Activated CD4-positive, CD25-positive, alpha-beta regulatory T cell (primary cell): ENCODE measurements at regions not wholly inside any gene's neighbourhood (a gene's known extent, or its start where the extent isn't known, plus 50 kb on each side); places are given as distances from the start of the nearest gene placed in this dataset.

ENCODE experiments used
- DNase-seq, 4 experiments: peaks; one replicate each; lab custom pipeline; 2025; lab: John Stamatoyannopoulos, UW

DNA sequence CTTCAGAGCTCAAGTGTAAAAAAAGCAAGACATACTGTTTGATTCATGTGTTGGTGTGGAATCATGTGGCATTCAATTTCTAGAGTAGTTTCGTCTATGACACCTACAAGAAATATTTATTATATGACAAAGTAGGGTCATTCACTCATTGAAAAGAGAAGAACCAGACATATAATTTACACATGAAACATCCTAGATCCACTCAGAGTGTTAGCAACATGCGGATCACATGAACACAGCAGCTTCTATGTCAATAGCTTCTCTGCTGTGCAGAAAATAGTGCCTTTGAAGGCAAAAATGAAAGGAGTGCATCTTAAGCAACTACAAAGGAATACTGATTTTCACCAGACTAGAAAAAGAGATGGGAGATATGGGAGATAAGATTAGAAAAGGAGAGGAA, 569.8 kb downstream of the RPS29 start:
- DNase-seq: no peak

DNA sequence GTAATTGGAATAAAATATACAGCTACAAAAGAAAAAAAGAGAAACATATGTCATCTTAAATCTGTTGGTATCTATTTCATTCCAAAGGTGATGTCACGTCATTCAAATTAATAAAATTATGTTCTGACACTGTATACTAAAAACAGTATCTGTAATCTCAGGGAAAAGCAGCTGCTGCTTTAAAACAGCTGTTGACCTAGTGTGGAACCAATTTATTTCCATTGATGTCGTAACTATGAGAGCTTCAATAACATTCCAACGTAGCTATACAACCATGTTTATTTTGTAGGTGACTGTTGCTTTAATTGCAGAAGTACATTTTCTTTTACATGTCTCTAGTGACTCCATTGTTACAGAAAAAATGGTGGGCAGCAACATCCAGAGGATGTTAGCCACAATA, 571.7 kb downstream of the RPS29 start:
- DNase-seq: no peak

DNA sequence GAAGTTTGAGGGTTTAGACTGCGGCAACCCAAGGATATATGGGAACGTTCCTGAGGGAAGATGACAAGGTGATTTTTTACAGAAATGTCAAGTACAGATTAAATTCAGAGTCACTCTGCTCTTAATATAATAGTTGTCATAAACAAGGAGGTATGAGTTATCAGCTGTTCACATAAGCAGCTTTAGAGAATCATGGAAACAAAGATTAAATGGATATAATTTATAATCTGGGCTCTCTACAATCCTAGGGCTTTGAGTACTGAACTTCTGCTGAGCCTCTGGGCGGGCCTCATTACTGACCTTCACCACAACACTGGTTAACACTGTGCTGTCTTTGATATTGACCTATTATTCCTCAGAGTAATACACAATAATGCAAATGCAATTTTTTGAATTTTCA, 577.8 kb downstream of the RPS29 start:
- no peak for DNase-seq

DNA sequence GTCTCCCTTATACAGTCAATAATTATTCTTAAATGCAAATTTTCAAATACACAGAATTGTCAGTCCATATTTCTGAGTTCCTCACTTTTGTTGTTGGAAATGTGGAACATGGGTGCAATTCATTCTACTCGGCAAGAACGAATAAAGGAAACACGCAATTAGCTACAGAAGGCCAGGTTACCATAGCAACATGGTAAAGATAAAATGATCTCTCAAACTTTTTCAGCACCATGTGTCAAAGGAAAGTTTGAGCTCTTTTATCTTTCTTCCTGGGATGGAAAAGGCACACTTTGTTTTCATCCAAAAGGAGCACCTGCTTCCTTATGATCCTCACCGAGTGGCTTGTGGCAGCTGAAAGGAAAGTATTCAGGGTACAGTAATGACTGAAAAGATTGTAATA, 595.0 kb downstream of the RPS29 start:
- no peak for DNase-seq

DNA sequence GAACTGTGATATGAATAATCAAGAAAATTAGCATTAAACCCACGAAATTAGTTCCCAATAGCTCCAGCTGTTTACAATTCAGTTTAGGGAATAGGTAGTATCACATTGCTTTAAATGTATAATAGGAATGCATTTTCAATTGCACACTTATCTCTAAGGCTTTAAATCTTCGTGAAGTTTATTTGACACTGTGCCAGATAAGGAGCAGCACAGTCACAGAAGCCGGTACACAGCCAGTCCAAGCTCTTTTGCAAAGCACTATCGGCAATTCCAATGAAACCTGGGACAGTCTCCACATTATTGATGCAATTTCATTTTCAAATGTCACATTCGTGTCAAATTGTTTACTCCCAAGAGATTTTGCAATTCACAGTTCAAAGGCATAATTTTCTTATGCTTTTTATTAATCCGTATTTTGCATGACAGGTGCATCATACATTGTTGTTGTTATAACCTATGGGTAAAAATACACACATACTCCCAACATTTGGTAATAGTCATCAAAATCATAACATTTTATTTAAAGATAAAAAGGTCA, 602.8 kb downstream of the RPS29 start:
- no peak for DNase-seq

DNA sequence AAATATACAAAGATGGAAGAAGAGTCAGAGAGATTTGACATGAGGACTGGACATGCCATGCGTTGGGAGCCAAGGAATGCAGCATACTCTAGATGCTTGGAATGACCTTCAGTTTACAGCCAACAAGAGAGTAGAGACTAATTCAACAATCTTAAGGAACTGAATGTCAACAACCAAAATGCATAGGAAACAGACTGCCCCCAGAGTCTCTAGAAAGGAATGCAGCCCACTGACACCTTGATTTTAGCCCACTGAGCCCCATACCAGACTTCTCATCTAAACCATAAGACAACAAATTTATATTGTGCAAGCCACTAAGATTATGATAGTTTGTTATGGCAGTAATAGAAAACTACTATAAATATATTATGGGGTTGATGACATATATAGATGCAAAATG, 611.2 kb downstream of the RPS29 start:
- no peak for DNase-seq

DNA sequence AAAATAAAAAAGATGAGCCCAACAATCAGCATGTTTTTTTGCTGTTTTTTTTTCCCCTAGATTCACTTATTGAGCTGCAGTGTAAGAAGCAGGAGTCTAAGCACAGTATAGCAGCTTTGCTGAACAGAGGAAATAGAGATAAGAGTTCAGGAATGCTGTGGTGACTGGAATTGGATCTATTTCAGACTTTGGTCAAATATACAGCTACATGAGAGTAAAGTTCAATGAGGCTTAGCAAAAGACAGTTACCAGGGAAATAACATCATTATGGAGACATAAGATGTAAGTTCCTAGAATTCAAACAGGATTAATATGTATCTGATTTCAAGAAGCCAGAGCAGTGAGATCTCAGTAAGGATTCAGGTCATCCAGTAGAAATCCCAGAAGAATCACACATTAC, 613.0 kb downstream of the RPS29 start:
- DNase-seq: no peak

DNA sequence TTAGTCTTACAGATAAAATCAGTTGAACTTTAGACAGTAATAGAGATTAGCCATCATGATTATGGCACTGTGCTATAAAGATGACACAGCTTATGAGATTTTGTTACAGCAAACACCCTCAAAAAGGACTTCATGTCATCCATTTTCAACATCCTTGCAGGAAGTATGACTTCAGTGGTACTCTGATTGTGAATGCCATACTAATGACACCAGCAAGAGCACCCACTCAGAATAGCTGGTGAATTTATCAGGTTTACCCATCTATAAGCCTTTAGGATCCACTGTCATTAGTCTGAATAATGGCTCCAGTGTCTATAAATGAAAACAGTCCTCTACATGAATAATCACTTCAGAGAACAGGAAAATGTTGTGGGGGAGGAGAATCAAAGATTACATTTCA, 615.2 kb downstream of the RPS29 start:
- no peak for DNase-seq

DNA sequence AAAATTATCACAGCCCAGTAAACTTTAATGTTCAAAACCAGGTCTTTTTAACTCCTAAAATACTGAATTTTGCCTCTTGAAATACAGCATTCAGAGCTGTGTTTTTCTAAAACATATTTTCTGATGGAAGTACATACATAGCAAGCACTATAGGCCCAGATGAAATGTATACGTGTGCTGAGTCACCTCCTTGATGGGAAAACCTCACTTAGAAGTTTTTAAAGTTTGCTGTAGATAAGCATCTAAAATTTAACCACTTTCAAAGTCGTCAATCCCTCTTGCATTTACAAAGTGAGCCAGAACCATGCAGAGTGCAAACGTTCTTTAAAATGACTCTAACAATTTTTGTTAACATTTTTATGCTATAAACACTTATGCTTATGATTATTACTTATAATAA, 618.8 kb downstream of the RPS29 start:
- DNase-seq: no peak

DNA sequence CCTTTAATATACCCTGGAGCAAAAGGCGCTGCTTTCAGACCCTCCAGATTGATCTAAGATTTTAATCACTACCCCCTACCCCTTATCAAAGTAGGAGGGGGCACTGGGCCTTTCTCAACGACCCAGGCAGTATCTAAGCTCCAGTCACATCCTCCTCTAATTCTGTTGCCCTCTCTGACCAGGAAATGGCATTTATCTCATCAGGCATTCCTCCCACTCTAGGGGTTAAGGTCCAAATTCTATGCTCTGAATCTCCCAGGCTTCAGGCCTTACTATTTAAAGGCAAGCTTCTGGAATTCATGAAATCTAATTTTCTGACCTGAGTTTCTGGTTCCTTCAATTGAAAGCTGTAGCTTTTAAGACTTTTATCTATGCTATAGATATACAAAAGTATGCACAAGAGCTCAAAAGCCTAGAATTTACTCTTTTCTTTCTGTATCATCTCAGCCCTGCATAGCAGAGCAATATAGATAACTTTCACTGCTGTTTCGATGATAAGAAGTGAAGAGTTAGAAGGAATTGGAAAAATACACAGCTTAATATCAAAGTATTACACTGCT, 622.9 kb downstream of the RPS29 start:
- DNase-seq: no peak

DNA sequence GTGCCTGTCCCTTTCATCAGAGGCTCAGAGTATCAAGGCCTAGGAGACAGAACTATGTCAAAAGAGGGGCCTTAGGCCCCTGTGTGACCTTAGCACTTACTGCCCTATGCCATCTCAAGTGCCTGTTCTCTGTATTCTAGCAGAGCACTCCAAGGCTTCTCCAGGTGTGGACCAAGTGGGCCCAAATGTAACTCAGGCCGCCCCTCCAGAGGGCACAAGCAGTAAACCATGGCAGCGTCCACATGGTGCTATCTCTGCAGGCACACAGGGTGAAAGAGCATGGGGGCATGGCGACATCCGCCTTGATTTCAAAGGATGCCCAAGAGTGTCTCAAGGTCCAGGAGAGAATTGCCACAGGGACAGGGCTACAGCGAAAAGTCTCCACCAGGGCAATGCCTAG, 628.7 kb downstream of the RPS29 start:
- no peak for DNase-seq

DNA sequence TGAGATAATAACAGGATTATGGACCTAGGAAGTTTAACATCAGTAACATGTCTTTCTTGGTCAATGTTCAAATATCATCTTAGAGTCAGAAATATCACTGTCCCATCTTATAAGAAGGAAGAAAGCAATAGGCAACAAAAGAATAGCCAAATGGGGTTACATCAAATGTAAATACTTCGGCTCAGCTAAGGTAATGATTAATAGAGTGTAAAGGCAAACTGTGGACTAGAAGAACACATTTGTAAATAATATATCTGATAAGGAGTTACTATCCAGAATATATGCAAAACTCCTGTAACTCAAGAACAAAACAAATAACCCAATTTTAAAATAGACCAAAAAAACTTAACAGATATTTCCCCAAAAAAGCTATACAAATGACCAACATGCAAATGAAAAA, 630.3 kb downstream of the RPS29 start:
- DNase-seq: no peak

DNA sequence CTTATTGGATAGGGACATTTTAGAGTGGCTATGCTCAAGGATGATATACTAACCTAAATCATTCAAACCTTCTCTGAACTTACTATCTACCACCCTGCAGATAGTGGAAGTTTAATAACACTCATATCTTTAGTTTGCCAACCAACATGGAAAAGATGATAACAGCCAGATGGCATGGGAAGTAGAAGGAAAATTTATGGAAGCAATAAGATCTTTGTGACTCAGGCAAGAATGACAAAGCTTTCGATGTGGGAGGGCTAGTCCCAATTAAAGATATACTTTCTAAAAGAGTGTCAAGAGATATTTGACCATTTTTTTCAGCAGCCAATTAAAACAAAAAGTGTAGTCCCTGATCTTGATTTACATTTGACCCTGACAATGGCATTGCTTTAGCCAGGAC, 631.7 kb downstream of the RPS29 start:
- DNase-seq: no peak

DNA sequence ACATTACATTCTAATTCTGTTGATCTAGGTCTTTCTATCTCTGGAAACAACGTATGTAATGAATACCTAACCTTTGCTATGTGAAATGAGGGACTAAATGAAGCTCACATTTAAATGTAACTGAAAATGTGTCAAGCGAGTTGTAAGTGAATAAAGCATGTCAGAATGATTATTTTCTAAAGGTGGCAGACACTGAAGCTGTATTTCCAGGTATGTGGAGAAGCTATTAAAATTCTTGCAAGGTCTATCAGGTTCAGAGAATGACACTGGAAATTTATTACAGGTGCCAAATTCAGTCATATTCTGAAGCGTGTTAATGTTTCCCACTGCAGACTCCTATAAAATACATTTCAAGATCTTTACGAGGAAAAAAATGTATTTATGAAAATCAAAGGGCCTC, 641.4 kb downstream of the RPS29 start:
- DNase-seq: no peak

DNA sequence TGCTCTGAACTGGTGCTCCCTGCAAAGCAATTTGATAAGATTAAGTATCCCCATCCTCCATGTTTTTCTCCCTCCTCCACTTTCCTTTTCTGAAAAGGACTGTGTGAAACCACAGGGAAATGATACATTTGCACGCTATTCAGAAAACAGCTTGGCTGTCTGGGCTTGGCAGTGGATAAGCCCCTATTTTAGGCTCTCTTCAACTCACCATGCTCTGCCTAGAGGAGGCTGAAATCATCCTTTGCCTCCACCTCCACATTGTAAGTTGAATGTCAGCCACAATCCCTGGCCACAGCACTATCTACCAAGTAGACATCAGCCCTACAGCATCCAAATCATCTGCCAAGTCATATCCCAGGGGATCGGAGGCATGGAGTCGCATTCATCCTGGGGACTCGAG, 642.3 kb downstream of the RPS29 start:
- no peak for DNase-seq

DNA sequence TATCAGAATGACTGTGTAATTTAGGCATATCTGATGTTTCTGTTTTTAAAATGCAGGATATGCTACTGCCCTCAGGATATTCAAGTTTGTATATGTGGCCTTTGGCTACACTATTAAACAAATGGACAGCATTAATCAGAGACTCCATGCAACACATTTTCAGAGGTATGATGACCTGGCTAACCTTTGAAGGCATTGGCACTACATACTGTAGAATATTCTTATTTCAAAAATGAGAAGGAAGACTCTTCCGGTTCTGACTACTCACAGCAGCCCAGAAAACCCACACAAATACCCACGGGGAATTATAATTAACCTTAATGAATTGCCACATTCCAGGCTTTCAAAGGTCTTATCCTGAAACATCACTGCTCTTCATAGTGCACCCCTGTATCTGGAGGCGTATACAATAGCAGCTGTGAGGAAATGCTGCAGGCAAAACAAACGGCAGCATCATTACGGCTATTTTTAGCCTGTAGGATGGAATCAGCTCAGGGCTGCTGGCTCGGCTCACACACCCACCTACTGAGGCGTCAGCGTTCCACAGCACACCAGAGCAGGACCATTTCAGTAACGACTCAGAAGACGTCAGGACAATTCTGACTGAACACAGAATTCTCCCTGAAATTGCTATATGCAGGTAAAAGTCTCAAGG, 648.5 kb downstream of the RPS29 start:
- no peak for DNase-seq

DNA sequence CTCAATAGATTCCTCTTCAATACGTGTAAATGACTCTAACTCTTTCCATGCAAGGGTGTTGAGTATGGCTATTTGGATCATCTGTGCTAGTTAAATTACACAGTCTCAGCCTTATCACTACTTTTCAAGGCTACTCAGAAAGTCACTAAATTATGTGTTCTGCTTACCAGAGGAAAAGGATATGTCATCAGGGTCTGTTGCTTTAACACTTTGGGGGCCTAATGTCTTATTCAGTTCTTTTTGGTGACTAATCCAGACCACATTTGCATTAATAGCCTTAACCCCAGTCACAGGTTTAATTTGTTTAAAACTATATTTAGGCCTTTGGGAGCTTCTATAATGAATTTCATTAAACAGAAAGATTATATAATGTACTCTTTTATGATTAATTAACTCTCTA, 649.3 kb downstream of the RPS29 start:
- DNase-seq: no peak

DNA sequence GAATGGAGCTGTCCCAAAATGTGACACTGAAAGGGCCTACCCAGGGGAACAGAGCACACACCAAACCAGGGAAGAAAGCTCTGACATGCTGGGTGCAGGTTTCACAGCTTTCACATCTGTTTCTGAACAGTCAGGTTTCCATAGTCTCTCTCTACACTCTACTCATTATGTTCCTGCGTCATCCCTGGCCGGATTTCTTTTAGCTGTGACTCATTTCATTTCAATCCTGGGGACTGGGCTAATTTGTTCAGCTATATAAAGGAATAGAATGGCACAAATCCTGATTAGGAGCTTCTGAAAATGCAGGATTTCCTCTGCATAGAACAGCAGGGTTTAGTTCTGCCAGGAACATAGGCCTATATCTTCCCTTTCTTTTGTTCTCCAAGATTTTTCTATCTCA, 649.8 kb downstream of the RPS29 start:
- no peak for DNase-seq

DNA sequence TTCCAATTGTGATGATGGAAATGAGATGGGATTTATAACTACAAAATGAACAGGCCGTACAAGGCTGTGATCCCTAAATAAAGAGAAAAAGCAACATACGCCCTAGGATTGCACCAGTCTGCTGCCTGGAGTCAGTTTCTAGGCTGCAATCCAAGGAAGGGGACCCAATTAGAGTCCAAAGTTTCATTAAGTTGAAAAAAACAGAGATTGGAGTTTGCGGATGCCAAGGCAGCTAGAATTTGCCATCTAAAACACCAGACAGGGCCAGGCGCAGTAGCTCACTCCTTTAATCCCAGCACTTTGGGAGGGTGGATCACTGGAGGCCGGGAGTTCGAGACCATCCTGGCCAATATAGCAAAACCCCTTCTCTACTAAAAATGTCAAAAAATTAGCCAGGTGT, 661.0 kb downstream of the RPS29 start:
- DNase-seq: no peak

DNA sequence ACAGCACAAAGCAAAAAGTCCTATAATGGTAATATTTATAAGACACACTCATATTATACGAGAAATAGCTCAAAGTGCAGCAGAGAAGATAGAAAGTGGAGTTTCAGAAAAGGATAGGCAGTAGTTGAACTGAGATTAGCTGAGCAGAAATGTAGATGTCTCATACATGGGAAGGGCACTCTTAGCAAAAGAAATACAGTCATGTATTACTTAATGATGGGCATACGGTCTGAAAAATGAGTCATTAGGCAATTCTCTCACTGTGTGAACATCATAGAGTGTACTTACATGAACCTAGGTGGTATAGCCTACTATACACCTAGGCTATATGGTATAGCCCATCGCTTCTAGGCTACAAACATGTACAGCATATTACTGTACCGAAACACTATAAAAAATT, 671.3 kb downstream of the RPS29 start:
- DNase-seq: no peak

DNA sequence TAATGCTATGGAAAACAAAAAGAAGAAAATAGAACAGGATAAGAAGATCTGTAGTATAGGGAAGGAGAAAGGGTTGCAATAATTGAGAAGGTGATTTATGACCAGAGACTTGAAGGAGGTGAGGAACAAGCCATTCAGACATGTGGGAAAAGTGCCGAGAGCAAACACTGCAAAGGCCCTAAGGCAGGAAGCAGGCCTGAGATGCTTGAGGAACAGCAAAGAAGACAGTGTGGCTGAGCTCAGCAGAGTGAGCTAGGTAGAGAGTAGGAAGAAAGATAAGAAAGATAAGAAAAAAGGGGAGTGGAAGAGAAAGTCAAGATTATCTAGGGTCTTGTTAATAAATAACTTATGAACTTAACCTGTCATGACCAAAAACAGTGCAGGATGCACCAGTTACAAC, 671.8 kb downstream of the RPS29 start:
- no peak for DNase-seq

DNA sequence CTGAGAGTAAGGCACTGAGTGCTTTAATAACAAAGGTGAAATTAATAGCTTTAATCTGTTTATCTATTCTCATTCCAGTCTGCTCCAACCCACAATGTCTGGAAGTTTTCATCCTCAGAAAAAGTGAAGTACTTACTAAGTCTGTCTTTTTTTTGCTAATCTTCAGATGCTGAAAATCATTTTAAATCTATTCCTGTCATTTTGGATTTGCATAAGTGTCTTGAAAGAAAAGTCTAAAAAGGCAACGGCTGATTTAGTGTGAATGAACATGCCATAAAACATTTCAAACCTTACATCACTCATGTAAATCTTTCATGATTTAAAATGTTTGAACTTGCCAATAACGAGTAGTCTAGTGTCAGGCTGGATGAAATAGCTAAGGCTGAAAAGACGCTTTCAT, 685.6 kb downstream of the RPS29 start:
- DNase-seq: no peak

DNA sequence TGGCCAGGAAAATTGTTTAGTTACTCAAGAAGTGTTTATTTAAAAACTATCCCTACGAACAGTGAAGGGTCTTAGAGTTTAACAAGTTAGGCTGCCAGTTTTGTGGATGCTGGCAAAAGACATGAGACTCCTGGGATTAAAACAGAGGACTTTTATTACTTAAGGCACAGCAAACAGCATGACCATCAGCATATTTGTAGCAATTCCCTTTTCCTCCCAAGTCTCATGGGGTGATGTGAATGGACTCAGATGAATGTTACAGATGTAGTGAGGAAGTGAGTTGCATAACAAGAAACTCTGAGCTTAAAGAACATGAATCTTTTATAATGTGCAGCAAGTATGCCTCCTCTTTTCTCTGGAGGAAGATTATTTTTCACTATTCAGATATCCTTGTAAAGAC, 695.8 kb downstream of the RPS29 start:
- no peak for DNase-seq

DNA sequence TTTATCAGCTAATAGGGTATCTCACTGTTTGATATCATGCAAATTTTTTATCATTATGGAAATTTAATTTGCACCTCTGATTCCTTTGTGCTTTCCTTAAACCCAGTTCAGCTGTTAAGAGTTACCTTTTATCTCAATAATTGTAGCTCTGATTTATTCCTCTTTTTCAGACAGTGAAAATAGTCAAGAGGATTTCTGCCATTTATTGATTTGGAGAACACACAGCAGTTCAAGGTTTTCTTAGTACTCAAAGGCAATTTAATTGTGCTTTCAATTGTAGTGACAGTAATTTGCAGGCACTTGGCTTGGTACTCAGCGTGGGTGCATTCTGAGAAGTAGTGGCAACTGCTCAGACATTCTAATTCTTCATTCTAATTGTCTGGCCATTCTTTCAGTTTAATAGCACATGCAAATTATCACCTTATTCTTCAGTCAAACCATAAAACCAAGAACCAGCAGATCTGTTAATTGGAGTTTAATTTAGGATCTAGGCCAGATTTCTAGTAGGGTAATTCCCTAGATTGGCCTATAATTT, 709.3 kb downstream of the RPS29 start:
- DNase-seq: no peak
